ENCODE measurements at regions not wholly inside any gene's neighbourhood (a gene's known extent, or its start where the extent isn't known, plus 50 kb on each side); places are given as distances from the start of the nearest gene placed in this dataset.

- TF ChIP-seq CTCF (IDR thresholded peaks at IDR 0.05) (no peak), EP300 (IDR thresholded peaks at IDR 0.05) (no peak), POLR2AphosphoS5 (IDR thresholded peaks at IDR 0.05) (no peak), POLR2A (IDR thresholded peaks at IDR 0.05) (no peak)
Measured at GRCh38 chrY:12552471-12553283, 148.4 kb upstream of the USP9Y start.
